Panc1 (cell line): ENCODE measurements at regions not wholly inside any gene's neighbourhood (a gene's known extent, or its start where the extent isn't known, plus 50 kb on each side); places are given as distances from the start of the nearest gene placed in this dataset.

Source experiments
- TCF7L2 ChIP-seq: IDR thresholded peaks from 2 replicates; pipeline ENCODE4 v1.6.1; 2011; ENCODE audit warnings: mild to moderate bottlenecking, low read depth, low read length, inconsistent platforms
- TF ChIP-seq, protein P1 (sequence below): fragments of 450-650 bp; IDR thresholded peaks from 2 replicates; pipeline ENCODE4 v1.5.1; 2017; ENCODE audit warnings: mild to moderate bottlenecking

DNA sequence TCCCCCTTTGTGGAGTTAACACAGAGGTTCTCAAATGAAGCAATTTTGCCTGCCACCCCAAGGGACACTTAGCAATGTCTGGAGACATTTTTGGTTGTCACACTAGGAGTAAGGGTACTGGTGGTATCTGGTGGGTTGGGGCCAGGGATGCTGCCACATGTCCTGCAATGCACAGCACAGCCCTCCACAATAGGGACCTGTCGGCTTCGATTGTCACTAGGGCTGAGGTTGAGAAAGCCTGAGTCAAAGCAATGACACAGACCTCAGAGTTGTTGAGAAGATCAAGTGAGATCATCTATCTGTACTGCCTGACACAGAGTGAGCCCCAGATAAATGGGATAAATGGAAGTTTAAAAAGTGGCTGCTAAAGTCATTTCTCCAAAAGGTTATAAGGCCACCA, 249.2 kb upstream of the KLF4 start:
- TF ChIP-seq, protein P1, sequence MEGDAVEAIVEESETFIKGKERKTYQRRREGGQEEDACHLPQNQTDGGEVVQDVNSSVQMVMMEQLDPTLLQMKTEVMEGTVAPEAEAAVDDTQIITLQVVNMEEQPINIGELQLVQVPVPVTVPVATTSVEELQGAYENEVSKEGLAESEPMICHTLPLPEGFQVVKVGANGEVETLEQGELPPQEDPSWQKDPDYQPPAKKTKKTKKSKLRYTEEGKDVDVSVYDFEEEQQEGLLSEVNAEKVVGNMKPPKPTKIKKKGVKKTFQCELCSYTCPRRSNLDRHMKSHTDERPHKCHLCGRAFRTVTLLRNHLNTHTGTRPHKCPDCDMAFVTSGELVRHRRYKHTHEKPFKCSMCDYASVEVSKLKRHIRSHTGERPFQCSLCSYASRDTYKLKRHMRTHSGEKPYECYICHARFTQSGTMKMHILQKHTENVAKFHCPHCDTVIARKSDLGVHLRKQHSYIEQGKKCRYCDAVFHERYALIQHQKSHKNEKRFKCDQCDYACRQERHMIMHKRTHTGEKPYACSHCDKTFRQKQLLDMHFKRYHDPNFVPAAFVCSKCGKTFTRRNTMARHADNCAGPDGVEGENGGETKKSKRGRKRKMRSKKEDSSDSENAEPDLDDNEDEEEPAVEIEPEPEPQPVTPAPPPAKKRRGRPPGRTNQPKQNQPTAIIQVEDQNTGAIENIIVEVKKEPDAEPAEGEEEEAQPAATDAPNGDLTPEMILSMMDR, result no peak
- TF ChIP-seq TCF7L2, result no peak
